H1 (cell line): ENCODE measurements at regions not wholly inside any gene's neighbourhood (a gene's known extent, or its start where the extent isn't known, plus 50 kb on each side); places are given as distances from the start of the nearest gene placed in this dataset.

Experiments
- CTCF ChIA-PET: fragments of 300-600 bp; sonication (Branson Sonifier 250); formaldehyde crosslinking; loops from one replicate; lab custom pipeline; 2021; ENCODE audit not compliant: partially characterized antibody; lab: Charles Lee
- POLR2A ChIA-PET: fragments of 300-600 bp; sonication (Branson Sonifier 250); formaldehyde crosslinking; loops from one replicate; lab custom pipeline; 2021; ENCODE audit warnings: inconsistent platforms; ENCODE audit not compliant: partially characterized antibody; lab: Charles Lee
- DNase-seq, 2 experiments: peaks; one replicate each; pipeline versions ENCODE4 v3.0.0 to v3.0.0-alpha.2; 2010 to 2022; ENCODE audit warnings: low spot score in 2 of 2, low read depth in 1 of 2, mixed read lengths in 1 of 2
- FAIRE-seq: peaks from 2 replicates; lab custom pipeline; 2011; peaks lifted over from hg19 to GRCh38; lab: Jason Lieb, UNC
- H2AFZ ChIP-seq: 2 replicates; pipeline ENCODE4 v1.8.1; 2012; ENCODE audit warnings: low read length, inconsistent platforms
- H2AK5ac ChIP-seq: 2 replicates; pipeline ENCODE4 v1.6.1; 2013; ENCODE audit warnings: low read depth, low read length
- H2BK120ac ChIP-seq: replicated peaks from 2 replicates; pipeline ENCODE3; 2013; ENCODE audit warnings: low read depth, low read length, inconsistent platforms
- H2BK12ac ChIP-seq: 2 replicates; pipeline ENCODE4 v1.6.1; 2013; ENCODE audit warnings: low read depth, low read length
- H2BK15ac ChIP-seq: 2 replicates; pipeline ENCODE4 v1.6.1; 2013; ENCODE audit warnings: low read length
- H2BK20ac ChIP-seq: 2 replicates; pipeline ENCODE4 v1.6.1; 2013; ENCODE audit warnings: low read length
- H2BK5ac ChIP-seq: 2 replicates; pipeline ENCODE4 v1.6.1; 2013; ENCODE audit warnings: low read depth, low read length
- H3K14ac ChIP-seq: 2 replicates; pipeline ENCODE4 v1.6.1; 2013; ENCODE audit warnings: inconsistent platforms; ENCODE audit not compliant: insufficient read length
- H3K18ac ChIP-seq: 2 replicates; pipeline ENCODE4 v1.6.1; 2013; ENCODE audit warnings: low read length; ENCODE audit errors: extremely low read depth
- H3K23ac ChIP-seq: 2 replicates; pipeline ENCODE4 v1.6.1; 2013; ENCODE audit warnings: inconsistent platforms; ENCODE audit not compliant: insufficient read length
- H3K23me2 ChIP-seq: 2 replicates; pipeline ENCODE4 v1.6.1; 2013; ENCODE audit warnings: low read depth, low read length
- H3K27ac ChIP-seq: 2 replicates; pipeline ENCODE4 v1.6.1; 2011; ENCODE audit warnings: low read depth, low read length, inconsistent platforms
- H3K27me3 ChIP-seq, 4 experiments: replicated peaks in 1 of 4; 1 replicate in 1 of 4; 2 replicates in 3 of 4; pipeline versions ENCODE4 v1.6.1 to v1.8.1; 2011 to 2013; ENCODE audit warnings: low read length in 3 of 4, mild to moderate bottlenecking in 3 of 4, inconsistent platforms in 2 of 4, mixed read lengths in 2 of 4, moderate library complexity in 1 of 4; ENCODE audit not compliant: control insufficient read depth in 3 of 4, insufficient read depth in 3 of 4; ENCODE audit errors: extremely low read depth in 1 of 4
- H3K36me3 ChIP-seq, 4 experiments: 2 replicates each; pipeline versions ENCODE4 v1.6.1 to v1.8.1; 2011 to 2013; ENCODE audit warnings: mild to moderate bottlenecking in 4 of 4, low read length in 3 of 4, moderate library complexity in 2 of 4, control low read depth in 1 of 4, inconsistent platforms in 1 of 4; ENCODE audit not compliant: insufficient read depth in 4 of 4, control insufficient read depth in 2 of 4
- H3K4ac ChIP-seq: replicated peaks from 2 replicates; pipeline ENCODE3; 2013; ENCODE audit warnings: low read length, low read depth, mixed read lengths, inconsistent platforms; ENCODE audit not compliant: insufficient read length
- H3K4me1 ChIP-seq, 4 experiments: replicated peaks in 1 of 4; 1 replicate in 1 of 4; 2 replicates in 3 of 4; pipeline versions ENCODE4 v1.6.1 to v1.8.1; 2011 to 2013; ENCODE audit warnings: low read length in 3 of 4, inconsistent platforms in 2 of 4, mixed read lengths in 1 of 4; ENCODE audit not compliant: insufficient read depth in 4 of 4, control insufficient read depth in 3 of 4
- H3K4me2 ChIP-seq, 2 experiments: 2 replicates each; pipeline versions ENCODE4 v1.6.1 to v1.8.1; 2011 to 2013; ENCODE audit warnings: low read depth in 2 of 2, low read length in 2 of 2, control low read depth in 1 of 2, inconsistent platforms in 1 of 2, mild to moderate bottlenecking in 1 of 2; ENCODE audit not compliant: insufficient read depth in 1 of 2
- H3K4me3 ChIP-seq, 4 experiments: fragments of 200-600, 300-600 bp in 1 of 4; sonication (generic), shearing (Covaris generic), sonication (Bioruptor Twin) in 1 of 4; 2 replicates each; pipeline versions ENCODE4 v1.5.1 to v1.8.1; 2011 to 2016; ENCODE audit warnings: low read length in 4 of 4, low read depth in 3 of 4, control low read depth in 2 of 4, inconsistent platforms in 2 of 4, mild to moderate bottlenecking in 2 of 4, mixed read lengths in 1 of 4, moderate library complexity in 1 of 4; ENCODE audit not compliant: insufficient read depth in 2 of 4; ENCODE audit errors: extremely low read depth in 1 of 4
- H3K56ac ChIP-seq: replicated peaks from 2 replicates; pipeline ENCODE3; 2013; ENCODE audit warnings: low read depth, mild to moderate bottlenecking, mixed read lengths, low read length, inconsistent platforms; ENCODE audit not compliant: insufficient read length
- H3K79me1 ChIP-seq: 2 replicates; pipeline ENCODE4 v1.6.1; 2013; ENCODE audit warnings: low read depth, low read length, control low read depth
- H3K79me2 ChIP-seq, 2 experiments: 2 replicates each; pipeline versions ENCODE4 v1.6.1 to v1.8.1; 2012 to 2013; ENCODE audit warnings: low read length in 2 of 2, mild to moderate bottlenecking in 2 of 2, inconsistent platforms in 1 of 2; ENCODE audit not compliant: insufficient read depth in 2 of 2, control insufficient read depth in 1 of 2
- H3K9ac ChIP-seq, 4 experiments: replicated peaks in 1 of 4; 1 replicate in 1 of 4; 2 replicates in 3 of 4; pipeline versions ENCODE4 v1.6.1 to v1.8.1; 2011 to 2013; ENCODE audit warnings: low read depth in 3 of 4, low read length in 3 of 4, control low read depth in 2 of 4, mild to moderate bottlenecking in 2 of 4, moderate library complexity in 2 of 4, inconsistent platforms in 1 of 4; ENCODE audit errors: extremely low read depth in 1 of 4
- H3K9me3 ChIP-seq, 2 experiments: 2 replicates each; pipeline versions ENCODE4 v1.6.1 to v1.8.1; 2012 to 2013; ENCODE audit warnings: mild to moderate bottlenecking in 2 of 2, moderate library complexity in 2 of 2, control low read depth in 1 of 2, inconsistent platforms in 1 of 2, low read depth in 1 of 2, low read length in 1 of 2, mixed read lengths in 1 of 2; ENCODE audit not compliant: insufficient read depth in 2 of 2
- H4K20me1 ChIP-seq, 2 experiments: replicated peaks in 1 of 2; 2 replicates each; pipeline versions ENCODE3 to v1.8.1; 2011 to 2013; ENCODE audit warnings: inconsistent platforms in 2 of 2, low read length in 2 of 2, mild to moderate bottlenecking in 1 of 2; ENCODE audit not compliant: insufficient read depth in 2 of 2, control insufficient read depth in 1 of 2
- H4K5ac ChIP-seq: 2 replicates; pipeline ENCODE4 v1.6.1; 2013; ENCODE audit warnings: low read length, low read depth, mixed read lengths, inconsistent platforms; ENCODE audit not compliant: insufficient read length
- H4K8ac ChIP-seq: 2 replicates; pipeline ENCODE4 v1.8.0; 2013; ENCODE audit warnings: mild to moderate bottlenecking, moderate library complexity, low read length, inconsistent platforms; ENCODE audit not compliant: insufficient read depth; ENCODE audit errors: extremely low read depth
- H4K91ac ChIP-seq: replicated peaks from 2 replicates; pipeline ENCODE3; 2013; ENCODE audit warnings: low read length, mixed read lengths, inconsistent platforms; ENCODE audit not compliant: insufficient read length
- BACH1 ChIP-seq: IDR thresholded peaks from 2 replicates; pipeline ENCODE4 v1.6.1; 2012; ENCODE audit warnings: low read length, improper control_type of control experiment
- BRCA1 ChIP-seq: IDR thresholded peaks from 2 replicates; pipeline ENCODE4 v1.6.1; 2012; ENCODE audit warnings: low read depth, low read length, improper control_type of control experiment
- CBX5 ChIP-seq: fragments of 300-800, 300-1000 bp; sonication (generic); IDR thresholded peaks from 2 replicates; pipeline ENCODE4 v1.7.1; 2016; ENCODE audit warnings: antibody characterized with exemption, low read length, low read depth
- HDAC2 ChIP-seq, 2 experiments: fragments of 300-600 bp in 1 of 2; sonication (generic) in 1 of 2; IDR thresholded peaks; 2 replicates each; pipeline ENCODE4 v1.6.1; 2011 to 2012; ENCODE audit warnings: low read depth in 2 of 2, low read length in 2 of 2, mild to moderate bottlenecking in 2 of 2, moderate library complexity in 2 of 2, borderline replicate concordance in 1 of 2, inconsistent platforms in 1 of 2
- JUND ChIP-seq: IDR thresholded peaks from 2 replicates; pipeline ENCODE4 v1.6.1; 2011; ENCODE audit warnings: mild to moderate bottlenecking, improper control_type of control experiment, low read length
- KDM1A ChIP-seq: fragments of 200-600, 300-600 bp; sonication (generic); IDR thresholded peaks from 2 replicates; pipeline ENCODE4 v1.7.1; 2016; ENCODE audit warnings: mild to moderate bottlenecking, low read length, borderline replicate concordance
- MAFK ChIP-seq: IDR thresholded peaks from 2 replicates; pipeline ENCODE4 v1.6.1; 2012; ENCODE audit warnings: low read depth, mild to moderate bottlenecking, improper control_type of control experiment, low read length
- POLR2AphosphoS5 ChIP-seq: IDR thresholded peaks from 2 replicates; pipeline ENCODE4 v1.6.1; 2011; ENCODE audit warnings: low read depth, low read length
- RNF2 ChIP-seq: fragments of 200-900, 300-1000 bp; sonication (generic); IDR thresholded peaks from 2 replicates; pipeline ENCODE4 v1.7.1; 2016; ENCODE audit warnings: borderline replicate concordance, low read depth, mild to moderate bottlenecking, antibody characterized with exemption, low read length; ENCODE audit not compliant: poor library complexity, severe bottlenecking; ENCODE audit errors: missing control alignments
- SRF ChIP-seq: IDR thresholded peaks from 2 replicates; pipeline ENCODE4 v1.6.1; 2011; ENCODE audit warnings: mild to moderate bottlenecking, low read depth, low read length, moderate library complexity
- TAF1 ChIP-seq: IDR thresholded peaks from 2 replicates; pipeline ENCODE4 v1.6.1; 2011; ENCODE audit warnings: mild to moderate bottlenecking, low read depth, low read length
- TCF12 ChIP-seq: IDR thresholded peaks from 2 replicates; pipeline ENCODE4 v1.6.1; 2011; ENCODE audit warnings: low read depth, mild to moderate bottlenecking, low read length
- WGBS, 2 experiments: shearing (Covaris generic) in 1 of 2; methylation state at CpG; one replicate each; pipeline versions ENCODE4 v1.1.6 to v1.1.7; 2013 to 2015; ENCODE audit warnings: low lambda C conversion rate in 2 of 2, mixed read lengths in 2 of 2, inconsistent platforms in 1 of 2, low coverage in 1 of 2, missing lambda C conversion rate in 1 of 2; ENCODE audit not compliant: insufficient replicate concordance in 2 of 2, insufficient coverage in 1 of 2, insufficient read length in 1 of 2; ENCODE audit errors: extremely low coverage in 1 of 2, missing lambda C conversion rate in 1 of 2; 5-methylcytosine and 5-hydroxymethylcytosine counted together
- TF ChIP-seq, protein P1 (sequence below): IDR thresholded peaks from 2 replicates; pipeline ENCODE4 v1.6.1; 2011; ENCODE audit warnings: low read depth, mild to moderate bottlenecking, low read length; ENCODE audit not compliant: insufficient read depth

DNA sequence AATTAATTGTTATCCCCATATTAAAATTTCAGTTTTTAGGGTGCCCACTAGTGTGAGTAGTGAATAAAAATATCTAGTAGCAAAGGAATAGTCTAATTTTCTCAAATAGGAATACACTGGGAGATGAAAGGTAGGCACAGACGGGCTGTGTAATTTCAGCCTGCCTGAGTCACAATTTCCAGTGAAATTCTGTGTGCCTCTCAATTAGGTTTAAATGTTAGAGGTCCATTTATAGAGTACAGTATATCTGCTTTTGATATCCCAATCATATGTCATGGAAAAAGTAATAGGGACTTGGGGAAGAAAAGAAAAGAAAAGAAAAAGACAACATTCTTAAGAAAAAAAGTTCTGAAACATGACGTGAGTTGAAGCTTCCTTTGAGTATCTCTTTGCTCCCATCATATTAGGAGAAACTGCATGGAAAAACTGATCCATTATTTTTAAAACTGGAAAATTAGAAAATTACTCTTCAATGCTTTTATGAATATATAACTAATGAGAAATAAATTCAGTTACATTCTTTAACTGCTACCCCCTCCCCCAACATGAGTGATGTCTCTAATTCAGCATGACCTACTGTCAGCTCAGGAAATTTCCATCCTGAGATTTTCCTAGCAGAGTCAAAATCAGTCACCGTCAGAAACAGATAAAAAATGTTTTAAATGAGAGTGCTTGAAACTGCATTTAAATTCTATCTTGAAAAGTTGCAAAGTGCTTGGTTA, 473.8 kb upstream of the HSF2 start:
- Histone ChIP-seq H2BK120ac (no peak overlapping the region), H4K5ac (no peak overlapping the region), H3K4me3 (no peak overlapping the region), H3K4me1 (peaks cover 0 to 4% (median 1%) of the 10 kb centered on the region in 4 experiments; a peak in 2 of 7 replicates), H2BK15ac (no peak overlapping the region), H3K79me1 (no peaks in the 10 kb centered on the region), H4K20me1 (no peaks in the 10 kb centered on the region), H3K23ac (no peak overlapping the region), H4K8ac (no peak overlapping the region), H3K14ac (no peak overlapping the region), H3K9me3 (no peaks in the 10 kb centered on the region), H3K27ac (no peak overlapping the region), H2BK20ac (no peak overlapping the region), H3K23me2 (no peaks in the 10 kb centered on the region), H2AFZ (no peak overlapping the region), H3K9ac (no peak overlapping the region), H3K18ac (no peak overlapping the region), H3K4ac (no peak overlapping the region), H3K79me2 (no peaks in the 10 kb centered on the region), H2BK5ac (no peak overlapping the region), H3K4me2 (no peak overlapping the region), H4K91ac (no peak overlapping the region), H3K56ac (no peak overlapping the region), H3K27me3 (no peaks in the 10 kb centered on the region), H2AK5ac (no peak overlapping the region), H2BK12ac (no peak overlapping the region), H3K36me3 (no peaks in the 10 kb centered on the region)
- FAIRE-seq (no peak), DNase-seq (no peak)
- WGBS, 2 experiments, result 89% methylated on average over 3 of the region's 3 CpGs; no CpG with 5 or more reads in 1 of the 2 experiments
- CTCF ChIA-PET, result interaction anchor here (0.5 to 1.0 kb wide), 2 partner anchors 33 to 76 kb away, joined by 3 read pairs; no protein-coding TSS in a partner anchor
- POLR2A ChIA-PET, result no interaction called here
- TF ChIP-seq, protein P1, sequence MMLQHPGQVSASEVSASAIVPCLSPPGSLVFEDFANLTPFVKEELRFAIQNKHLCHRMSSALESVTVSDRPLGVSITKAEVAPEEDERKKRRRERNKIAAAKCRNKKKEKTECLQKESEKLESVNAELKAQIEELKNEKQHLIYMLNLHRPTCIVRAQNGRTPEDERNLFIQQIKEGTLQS, result no peak
- no peak for TF ChIP-seq CBX5
- no peak for TF ChIP-seq KDM1A
- TF ChIP-seq BACH1, result no peak
- TF ChIP-seq HDAC2 (IDR thresholded peaks at IDR 0.05; ENCODE audit: borderline replicate concordance in 1 of 2, low read depth in 2 of 2, low read length in 2 of 2), result no peak
- TF ChIP-seq TAF1, result no peak
- no peak for TF ChIP-seq RNF2
- TF ChIP-seq TCF12, result no peak
- no peak for TF ChIP-seq SRF
- no peak for TF ChIP-seq MAFK
- TF ChIP-seq POLR2AphosphoS5, result no peak
- TF ChIP-seq BRCA1, result no peak
- TF ChIP-seq JUND, result no peak
